PC-3 (cell line): ENCODE measurements at regions not wholly inside any gene's neighbourhood (a gene's known extent, or its start where the extent isn't known, plus 50 kb on each side); places are given as distances from the start of the nearest gene placed in this dataset.

Experiments used
- ATAC-seq: fragments of 200-7000 bp; cut with Tn5 transposase; 2 replicates; pipeline ENCODE4 v1.9.1; 2020; ENCODE audit warnings: mild to moderate bottlenecking, moderate library complexity
- BruUV-seq: library from RNA; stranded (reverse); fragments of 400-500 nt; replicated peaks from 2 replicates; lab custom pipeline; 2021; lab: Mats Ljungman, UMichigan
- CTCF ChIA-PET: fragments of 300-600 bp; sonication (Branson Sonifier 250); formaldehyde crosslinking; loops from one replicate; lab custom pipeline; 2022; ENCODE audit warnings: antibody characterized with exemption; lab: Charles Lee
- POLR2A ChIA-PET: fragments of 300-600 bp; sonication (Branson Sonifier 250); formaldehyde crosslinking; loops from one replicate; lab custom pipeline; 2022; ENCODE audit warnings: antibody characterized with exemption; ENCODE audit not compliant: unreplicated experiment; lab: Charles Lee
- DNase-seq: peaks from one replicate; pipeline ENCODE4 v3.0.0-alpha.2; 2015
- H2AFZ ChIP-seq: fragments of 300-600 bp; sonication (generic); 2 replicates; pipeline ENCODE4 v1.6.0; 2016; ENCODE audit warnings: antibody characterized with exemption, low read length
- H3F3A ChIP-seq: fragments of 300-600 bp; sonication (generic); one replicate; pipeline ENCODE4 v1.6.0; 2017; ENCODE audit warnings: antibody characterized with exemption, low read length, control low read depth, mild to moderate bottlenecking; ENCODE audit not compliant: unreplicated experiment
- H3K27ac ChIP-seq: fragments of 300-600 bp; sonication (generic); 2 replicates; pipeline ENCODE4 v1.5.1; 2016; ENCODE audit warnings: mild to moderate bottlenecking, low read length
- H3K27me3 ChIP-seq: fragments of 300-600 bp; sonication (generic); 2 replicates; pipeline ENCODE4 v1.6.1; 2016; ENCODE audit warnings: low read length, mixed read lengths
- H3K36me3 ChIP-seq: fragments of 300-600 bp; sonication (generic); 2 replicates; pipeline ENCODE4 v1.6.1; 2016; ENCODE audit warnings: low read depth, mixed run types, low read length, mixed read lengths
- H3K4me1 ChIP-seq: fragments of 300-600 bp; sonication (generic); 2 replicates; pipeline ENCODE4 v1.5.1; 2016; ENCODE audit warnings: low read length; ENCODE audit not compliant: insufficient read depth
- H3K4me2 ChIP-seq: fragments of 300-600 bp; sonication (generic); 2 replicates; pipeline ENCODE4 v1.6.0; 2016; ENCODE audit warnings: low read length
- H3K4me3 ChIP-seq: fragments of 300-600 bp; sonication (generic); 2 replicates; pipeline ENCODE4 v1.5.1; 2016; ENCODE audit warnings: mild to moderate bottlenecking, low read length, mixed read lengths
- H3K79me2 ChIP-seq: fragments of 300-600 bp; sonication (generic); 2 replicates; pipeline ENCODE4 v1.6.1; 2017; ENCODE audit warnings: low read length, mixed read lengths
- H3K9ac ChIP-seq: fragments of 300-600 bp; sonication (generic); 2 replicates; pipeline ENCODE4 v1.6.0; 2016; ENCODE audit warnings: mild to moderate bottlenecking, low read length
- H3K9me2 ChIP-seq: fragments of 300-600 bp; sonication (generic); replicated peaks from 2 replicates; pipeline ENCODE4 v1.6.1; 2016; ENCODE audit warnings: mixed run types, low read length, mixed read lengths
- H3K9me3 ChIP-seq: fragments of 300-600 bp; sonication (generic); 2 replicates; pipeline ENCODE4 v1.6.1; 2016; ENCODE audit warnings: low read length, mixed read lengths
- H4K20me1 ChIP-seq: fragments of 300-600 bp; sonication (generic); 2 replicates; pipeline ENCODE4 v1.6.1; 2016; ENCODE audit warnings: low read length, mixed read lengths
- EZH2 ChIP-seq: fragments of 300-600 bp; sonication (generic); IDR thresholded peaks from one replicate; pipeline ENCODE4 v1.6.1; 2017; ENCODE audit warnings: antibody characterized with exemption, mild to moderate bottlenecking, low read length; ENCODE audit not compliant: unreplicated experiment
- EZH2phosphoT487 ChIP-seq: fragments of 300-600 bp; sonication (generic); IDR thresholded peaks from 2 replicates; pipeline ENCODE4 v1.6.1; 2018; ENCODE audit warnings: mild to moderate bottlenecking, antibody characterized with exemption, low read length, borderline replicate concordance
- intact Hi-C: fragments of 100-400 bp; cut with micrococcal nuclease; formaldehyde crosslinking; loops from 2 replicates; pipeline ENCODE4 v1.9.0; 2023
- TF ChIP-seq, protein P1 (sequence below): fragments of 300-600 bp; sonication (generic); conservative IDR thresholded peaks from 2 replicates; pipeline ENCODE4 v1.5.1; 2017; ENCODE audit warnings: antibody characterized with exemption, low read depth, mild to moderate bottlenecking, low read length

DNA sequence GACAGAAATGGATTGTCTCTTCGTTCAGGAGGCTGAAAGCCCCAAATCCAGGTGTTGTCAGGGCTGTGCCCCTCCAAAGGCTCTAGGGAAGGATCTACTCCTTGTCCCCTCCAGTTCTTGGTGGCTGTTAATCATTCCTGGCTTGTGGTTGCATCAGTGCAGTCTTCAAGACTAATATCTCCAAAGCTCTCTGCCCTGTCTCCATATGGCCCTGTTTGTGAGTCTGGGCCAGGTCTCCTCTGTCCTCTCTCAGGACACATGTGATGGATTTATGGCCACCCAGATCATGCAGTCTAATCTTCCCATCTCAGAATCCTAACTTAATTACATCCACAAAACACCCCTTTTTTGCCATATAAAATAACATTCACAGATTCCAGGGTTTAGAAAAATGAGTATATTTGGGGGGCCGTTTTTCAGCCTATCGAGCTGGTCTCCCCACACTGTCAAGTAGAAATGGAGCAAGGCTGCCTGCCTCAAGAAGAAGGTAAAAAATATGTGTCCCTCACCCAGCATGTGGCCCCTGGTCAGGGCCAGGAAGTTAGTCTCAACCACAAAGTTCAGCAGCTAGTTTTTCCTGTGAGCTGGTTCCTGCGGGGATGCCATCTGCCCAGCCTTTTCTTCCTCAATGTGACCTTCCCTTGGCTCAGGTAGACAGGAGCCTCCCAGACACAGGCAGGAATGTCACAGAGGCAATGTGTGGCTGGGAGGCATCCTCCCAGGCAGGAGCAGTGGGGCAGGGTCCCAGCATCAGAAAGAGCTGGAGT is 509.4 kb downstream of the IRX1 start:
- no peaks in the 10 kb centered on the region for H3F3A ChIP-seq
- H3K79me2 ChIP-seq: no peaks in the 10 kb centered on the region
- H3K36me3 ChIP-seq: no peaks in the 10 kb centered on the region
- H3K4me3 ChIP-seq: no peak overlapping the region
- TF ChIP-seq EZH2phosphoT487: no peak
- no peak for TF ChIP-seq EZH2
- TF ChIP-seq, protein P1, sequence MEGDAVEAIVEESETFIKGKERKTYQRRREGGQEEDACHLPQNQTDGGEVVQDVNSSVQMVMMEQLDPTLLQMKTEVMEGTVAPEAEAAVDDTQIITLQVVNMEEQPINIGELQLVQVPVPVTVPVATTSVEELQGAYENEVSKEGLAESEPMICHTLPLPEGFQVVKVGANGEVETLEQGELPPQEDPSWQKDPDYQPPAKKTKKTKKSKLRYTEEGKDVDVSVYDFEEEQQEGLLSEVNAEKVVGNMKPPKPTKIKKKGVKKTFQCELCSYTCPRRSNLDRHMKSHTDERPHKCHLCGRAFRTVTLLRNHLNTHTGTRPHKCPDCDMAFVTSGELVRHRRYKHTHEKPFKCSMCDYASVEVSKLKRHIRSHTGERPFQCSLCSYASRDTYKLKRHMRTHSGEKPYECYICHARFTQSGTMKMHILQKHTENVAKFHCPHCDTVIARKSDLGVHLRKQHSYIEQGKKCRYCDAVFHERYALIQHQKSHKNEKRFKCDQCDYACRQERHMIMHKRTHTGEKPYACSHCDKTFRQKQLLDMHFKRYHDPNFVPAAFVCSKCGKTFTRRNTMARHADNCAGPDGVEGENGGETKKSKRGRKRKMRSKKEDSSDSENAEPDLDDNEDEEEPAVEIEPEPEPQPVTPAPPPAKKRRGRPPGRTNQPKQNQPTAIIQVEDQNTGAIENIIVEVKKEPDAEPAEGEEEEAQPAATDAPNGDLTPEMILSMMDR: no peak
- H2AFZ ChIP-seq: no peak overlapping the region
- no peak for ATAC-seq
- H3K4me2 ChIP-seq: no peak overlapping the region
- POLR2A ChIA-PET: no interaction called here
- H4K20me1 ChIP-seq: no peaks in the 10 kb centered on the region
- no peak for DNase-seq
- CTCF ChIA-PET: no interaction called here
- H3K9me3 ChIP-seq: 0 out of 2 replicates have a peak, but pooled peaks cover 8% of the 10 kb centered on the region
- H3K27me3 ChIP-seq: no peaks in the 10 kb centered on the region
- BruUV-seq: no TSS peak
- no peaks in the 10 kb centered on the region for H3K4me1 ChIP-seq
- intact Hi-C loops: no loop called here
- no peak overlapping the region for H3K9ac ChIP-seq
- no peaks in the 10 kb centered on the region for H3K9me2 ChIP-seq
- H3K27ac ChIP-seq: no peak overlapping the region

DNA sequence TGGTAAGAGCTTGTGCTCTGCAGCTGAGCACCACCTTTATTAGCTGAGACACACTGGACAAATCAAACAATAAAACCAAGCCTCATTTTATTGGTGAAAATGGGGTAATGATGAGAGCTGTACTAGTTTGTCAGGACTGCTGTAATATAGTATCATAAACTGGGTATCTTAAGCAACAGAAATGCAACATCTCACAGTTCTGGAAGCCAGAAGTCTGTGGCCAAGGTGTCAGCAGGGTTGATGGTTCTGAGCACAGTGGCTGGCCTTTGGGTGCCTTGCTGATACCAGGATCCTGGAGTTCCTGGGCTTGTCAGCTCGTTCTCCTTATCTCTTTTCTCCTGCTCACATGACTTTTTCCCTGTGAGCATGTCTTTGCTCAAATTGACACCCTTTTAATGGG is 513.1 kb downstream of the IRX1 start:
- CTCF ChIA-PET: no interaction called here
- Histone ChIP-seq H4K20me1 (no peaks in the 10 kb centered on the region), H2AFZ (no peak overlapping the region), H3K4me3 (no peak overlapping the region), H3K9ac (no peak overlapping the region), H3K4me1 (no peaks in the 10 kb centered on the region), H3K27ac (no peak overlapping the region), H3K27me3 (no peaks in the 10 kb centered on the region), H3K79me2 (no peaks in the 10 kb centered on the region), H3K9me3 (peaks cover 8% of the 10 kb centered on the region; the same call in 1 of the 2 replicates), H3K36me3 (no peaks in the 10 kb centered on the region), H3F3A (no peaks in the 10 kb centered on the region), H3K9me2 (no peaks in the 10 kb centered on the region), H3K4me2 (no peak overlapping the region)
- DNase-seq: no peak
- TF ChIP-seq EZH2 (no peak), EZH2phosphoT487 (no peak)
- TF ChIP-seq, protein P1: no peak
- intact Hi-C loops: no loop called here
- no peak for ATAC-seq
- BruUV-seq: no TSS peak
- POLR2A ChIA-PET: no interaction called here

DNA sequence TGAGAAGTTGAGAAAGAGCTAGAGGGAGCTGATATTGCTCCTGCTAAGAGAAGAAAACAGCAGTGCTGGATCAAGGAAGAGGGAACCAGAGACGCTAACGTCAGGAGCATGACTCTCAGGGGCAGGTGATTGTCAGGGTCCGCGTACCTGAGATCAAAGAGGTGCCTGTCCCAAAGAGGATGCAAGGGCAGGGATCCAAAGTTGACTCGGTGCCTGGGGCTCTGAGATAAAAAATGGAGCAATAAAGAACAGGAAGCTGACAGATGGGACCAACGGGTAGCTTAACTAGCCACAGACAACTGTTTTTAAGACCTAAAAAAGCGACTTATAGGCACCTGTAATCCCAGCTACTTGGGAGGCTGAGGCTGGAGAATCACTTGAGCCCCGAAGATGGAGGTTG is 517.8 kb downstream of the IRX1 start:
- H4K20me1 ChIP-seq: no peaks in the 10 kb centered on the region
- H3K79me2 ChIP-seq: no peaks in the 10 kb centered on the region
- H3K4me1 ChIP-seq: no peaks in the 10 kb centered on the region
- no TSS peak for BruUV-seq
- no peak overlapping the region for H3K27ac ChIP-seq
- intact Hi-C loops: no loop called here
- ATAC-seq: no peak
- CTCF ChIA-PET: no interaction called here
- POLR2A ChIA-PET: no interaction called here
- DNase-seq: no peak
- no peaks in the 10 kb centered on the region for H3K36me3 ChIP-seq
- H3K9me2 ChIP-seq: no peaks in the 10 kb centered on the region
- H3K4me2 ChIP-seq: no peak overlapping the region
- TF ChIP-seq, protein P1: no peak
- H3K9ac ChIP-seq: no peak overlapping the region
- no peak overlapping the region for H3K4me3 ChIP-seq
- no peaks in the 10 kb centered on the region for H3F3A ChIP-seq
- peaks cover 25% of the 10 kb centered on the region for H3K9me3 ChIP-seq
- H3K27me3 ChIP-seq: no peaks in the 10 kb centered on the region
- no peak overlapping the region for H2AFZ ChIP-seq
